Limb (tissue), 2 donors: ENCODE measurements at regions not wholly inside any gene's neighbourhood (a gene's known extent, or its start where the extent isn't known, plus 50 kb on each side); places are given as distances from the start of the nearest gene placed in this dataset.
A peak's percentile ranks its signal among the peaks of the same experiment; 100 is the strongest.
"Not testable (repeated sequence)": the region's sequence is repeated elsewhere in the genome, so short reads cannot be mapped to it uniquely, and the experiment has no call there.

Experiments
- DNase-seq, 2 donors: peaks; one replicate each; pipeline ENCODE4 v3.0.0-alpha.2; 2016; ENCODE audit errors: extremely low spot score in 2 of 2

DNA sequence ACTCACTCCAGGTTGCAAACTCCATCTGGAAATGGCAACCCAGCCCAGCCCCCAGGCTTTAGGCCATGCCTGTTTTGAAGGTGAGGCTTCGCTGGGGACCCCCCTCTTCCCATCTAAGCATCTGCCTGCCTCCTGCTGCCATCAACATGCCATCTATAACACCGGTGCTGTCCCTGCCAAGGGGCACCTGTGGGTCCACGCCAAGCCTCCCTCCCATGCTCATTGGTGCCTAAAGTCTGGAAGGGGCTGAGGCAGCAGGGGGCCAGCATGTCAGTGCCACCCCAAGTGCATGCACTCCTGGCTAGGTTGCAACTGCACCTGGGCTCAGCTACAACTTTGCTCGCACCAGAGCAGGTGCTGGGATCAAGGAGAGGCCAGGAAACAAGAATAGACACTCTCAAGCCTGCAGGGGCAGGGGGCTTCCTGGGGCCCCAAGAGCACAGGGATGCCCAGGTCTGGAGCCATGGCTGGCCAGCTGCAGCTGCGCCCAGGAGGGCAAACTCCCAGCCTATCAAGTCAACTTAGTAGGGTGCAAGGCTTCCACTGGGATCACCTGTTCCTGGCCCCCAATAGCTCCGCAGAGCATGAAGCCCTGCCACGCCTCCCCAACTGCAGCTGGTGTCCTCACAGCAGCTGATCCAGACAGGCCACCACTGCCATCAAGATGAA is 151.3 kb upstream of the HSF2 start:
- no peak for DNase-seq

DNA sequence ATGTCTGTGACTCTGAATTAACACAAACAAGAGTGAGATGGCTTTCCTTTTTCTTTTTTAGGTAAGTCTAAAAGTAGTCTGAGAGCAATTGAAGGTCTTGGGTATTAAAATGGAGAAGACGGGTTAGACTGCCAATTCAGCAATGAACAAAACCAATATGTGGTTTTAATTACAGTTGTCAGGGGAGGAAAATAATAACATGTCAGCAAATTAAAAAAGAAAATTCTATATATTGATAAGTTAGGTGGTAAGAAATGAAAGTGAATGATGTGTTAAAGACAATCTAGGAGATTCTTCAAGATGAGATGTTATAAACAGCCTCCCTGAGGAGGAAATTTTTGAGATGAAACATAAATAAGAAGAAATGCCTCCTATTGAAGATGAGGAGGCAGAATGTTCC is 150.6 kb upstream of the HSF2 start:
- no peak for DNase-seq

DNA sequence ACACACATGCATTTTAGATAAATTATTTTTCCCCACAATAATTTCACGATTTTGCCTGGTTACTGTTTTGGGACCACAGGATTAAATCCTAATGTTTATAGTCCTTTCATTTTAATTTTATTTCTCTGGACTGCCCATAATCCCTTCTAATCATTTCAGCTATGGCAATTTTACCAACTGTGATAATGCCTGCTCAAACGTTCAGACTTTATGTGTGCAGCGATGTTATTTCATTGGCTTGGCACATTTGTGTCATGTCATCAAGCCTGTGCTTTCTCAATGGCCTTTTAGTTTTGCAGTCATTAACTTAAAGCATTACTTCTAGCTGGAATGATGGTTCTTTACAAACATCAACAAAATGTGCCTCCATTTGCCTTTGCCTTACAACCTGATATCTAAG is 140.6 kb upstream of the HSF2 start:
- DNase-seq: no peak

DNA sequence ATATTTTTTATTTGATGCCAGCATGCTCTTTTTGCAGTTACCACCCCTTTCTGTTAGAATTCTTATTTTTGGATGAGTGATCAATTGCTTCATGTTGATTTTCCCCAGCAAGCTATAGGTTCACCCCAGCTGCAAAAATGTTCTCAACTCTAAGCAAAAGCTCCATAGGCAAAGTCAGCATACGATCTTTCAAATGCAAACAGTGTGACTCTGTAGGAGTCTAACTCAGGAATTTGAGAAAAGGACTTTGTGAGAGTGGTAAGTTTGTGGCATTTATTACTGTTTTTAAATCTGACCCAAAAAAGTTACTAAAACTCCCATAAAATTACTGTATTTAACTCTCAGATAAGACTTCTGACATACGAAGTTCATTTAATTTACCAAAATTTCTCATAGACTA is 134.9 kb upstream of the HSF2 start:
- no peak for DNase-seq

DNA sequence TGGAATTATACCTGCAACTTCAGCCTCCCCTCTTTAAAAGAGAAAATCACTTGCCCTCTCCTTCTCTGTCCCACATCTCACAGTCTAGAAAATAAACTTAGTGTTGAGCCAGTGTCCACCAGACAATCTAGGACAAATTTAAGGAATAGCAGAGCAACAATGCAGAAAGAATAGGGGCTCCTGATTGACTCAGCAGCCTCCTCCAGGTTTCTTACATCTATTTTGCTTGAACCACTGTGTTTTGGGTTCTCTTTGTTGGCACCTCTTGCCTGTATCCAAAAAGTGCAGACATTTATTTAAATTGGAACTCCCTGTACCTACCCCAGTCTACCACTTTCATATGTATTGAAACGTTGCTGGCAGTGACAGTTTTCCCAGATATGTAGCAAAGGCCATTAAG is 133.7 kb upstream of the HSF2 start:
- DNase-seq: no peak

DNA sequence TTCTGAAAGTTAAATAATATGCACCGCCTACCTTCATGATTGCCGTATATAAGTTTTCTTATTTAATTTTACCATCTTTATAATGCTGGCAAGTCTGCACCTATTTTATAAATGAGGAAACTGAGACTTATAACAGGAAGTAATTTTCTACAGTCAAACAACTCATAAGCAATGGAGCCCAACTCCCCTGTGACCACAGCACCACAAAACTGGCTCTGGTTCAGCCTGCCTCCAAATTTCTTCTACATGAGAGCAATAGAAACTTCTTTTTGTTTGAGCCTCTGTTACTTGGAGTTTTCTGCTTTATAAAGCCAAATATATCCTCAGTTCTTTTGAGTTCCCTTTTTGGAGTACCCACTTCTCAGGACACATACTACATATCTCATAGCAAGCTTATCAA is 131.1 kb upstream of the HSF2 start:
- DNase-seq: no peak

DNA sequence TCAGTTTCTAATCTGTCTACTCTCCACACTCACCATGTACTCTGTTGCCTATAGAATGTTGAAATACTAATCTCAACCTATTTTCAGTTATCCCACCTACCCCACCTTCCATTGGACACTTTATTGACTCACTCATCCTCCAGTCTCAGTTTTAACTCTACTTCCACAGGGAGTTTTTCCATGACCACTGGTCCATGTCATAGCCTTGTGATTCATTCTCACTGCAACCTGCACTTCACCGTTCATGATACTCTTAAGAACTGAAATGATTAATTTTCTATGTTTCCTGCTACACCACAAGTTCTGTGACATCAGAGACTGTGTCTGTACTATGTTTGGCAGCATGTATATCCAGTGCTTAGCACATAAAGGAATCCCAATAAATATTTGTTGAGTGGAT is 122.8 kb upstream of the HSF2 start:
- DNase-seq: no peak

DNA sequence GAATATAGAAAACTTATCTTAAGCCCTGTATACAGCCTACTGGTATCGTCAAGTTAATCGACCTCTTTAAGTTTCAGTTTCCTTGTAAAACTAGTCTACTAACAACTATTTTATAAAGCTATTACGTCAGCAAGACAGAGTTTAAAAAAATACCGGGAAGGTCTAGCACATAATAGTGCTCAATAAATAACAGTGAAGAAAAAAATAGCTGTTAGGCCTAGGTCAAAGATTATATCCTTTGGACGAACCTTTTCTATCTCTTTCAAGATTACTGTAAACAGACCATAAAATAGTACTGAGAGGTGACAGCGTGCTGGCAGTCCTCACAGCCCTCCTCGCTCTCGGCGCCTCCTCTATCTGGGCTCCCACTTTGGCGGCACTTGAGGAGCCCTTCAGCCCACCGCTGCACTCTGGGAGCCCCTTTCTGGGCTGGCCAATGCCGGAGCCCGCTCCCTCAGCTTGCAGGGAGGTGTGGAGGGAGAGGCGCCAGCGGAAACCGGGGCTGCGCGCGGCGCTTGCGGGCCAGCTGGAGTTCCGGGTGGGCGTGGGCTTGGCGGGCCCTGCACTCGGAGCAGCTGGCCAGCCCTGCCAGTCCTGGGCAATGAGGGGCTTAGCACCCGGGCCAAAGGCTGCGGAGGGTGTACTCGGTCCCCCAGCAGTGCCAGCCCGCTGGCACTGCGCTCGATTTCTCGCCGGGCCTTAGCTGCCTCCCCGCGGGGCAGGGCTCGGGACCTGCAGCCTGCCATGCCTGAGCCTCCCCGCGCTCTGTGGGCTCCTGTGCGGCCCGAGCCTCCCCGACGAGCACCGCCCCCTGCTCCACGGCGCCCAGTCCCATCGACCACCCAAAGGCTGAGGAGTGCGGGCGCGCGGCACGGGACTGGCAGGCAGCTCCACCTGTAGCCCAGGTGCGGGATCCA is 119.1 kb upstream of the HSF2 start:
- not testable (repeated sequence) for DNase-seq

DNA sequence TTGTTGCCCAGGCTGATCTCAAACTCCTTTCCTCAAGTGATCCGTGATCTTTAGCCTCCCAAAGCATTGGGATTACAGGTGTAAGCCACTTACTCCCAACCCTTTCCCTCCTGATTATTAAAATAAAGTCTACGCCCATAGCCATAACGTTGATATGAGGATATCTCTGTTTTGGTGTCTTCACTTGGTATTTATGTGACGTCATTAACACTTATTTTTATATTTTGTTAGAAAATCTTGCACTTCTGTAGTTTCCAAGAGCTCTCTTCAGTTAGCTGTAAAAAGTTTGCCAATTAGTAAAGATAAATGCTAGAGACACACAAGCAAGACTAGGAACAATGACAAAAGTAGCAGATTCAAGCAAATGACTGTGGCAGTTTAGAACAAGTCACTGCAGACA is 115.6 kb upstream of the HSF2 start:
- DNase-seq: no peak

DNA sequence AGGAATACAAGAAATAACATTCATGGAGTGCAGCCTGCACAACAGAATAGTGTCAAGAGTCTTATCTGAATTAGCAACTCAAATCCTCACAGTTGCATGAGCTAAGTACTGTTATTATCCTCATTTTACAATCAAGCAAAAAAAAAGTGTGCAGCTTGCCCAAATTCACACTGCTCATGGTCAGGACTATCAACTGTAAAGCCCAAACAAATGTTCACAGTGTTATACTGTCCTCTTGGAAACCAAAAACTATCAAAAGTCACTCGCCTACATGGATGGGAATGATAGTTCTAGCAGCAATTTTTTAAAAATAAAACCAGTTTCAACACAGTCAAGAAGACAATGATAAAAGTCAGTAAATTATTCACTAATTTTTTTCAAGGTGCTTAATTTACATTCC is 114.6 kb upstream of the HSF2 start:
- DNase-seq: no peak

DNA sequence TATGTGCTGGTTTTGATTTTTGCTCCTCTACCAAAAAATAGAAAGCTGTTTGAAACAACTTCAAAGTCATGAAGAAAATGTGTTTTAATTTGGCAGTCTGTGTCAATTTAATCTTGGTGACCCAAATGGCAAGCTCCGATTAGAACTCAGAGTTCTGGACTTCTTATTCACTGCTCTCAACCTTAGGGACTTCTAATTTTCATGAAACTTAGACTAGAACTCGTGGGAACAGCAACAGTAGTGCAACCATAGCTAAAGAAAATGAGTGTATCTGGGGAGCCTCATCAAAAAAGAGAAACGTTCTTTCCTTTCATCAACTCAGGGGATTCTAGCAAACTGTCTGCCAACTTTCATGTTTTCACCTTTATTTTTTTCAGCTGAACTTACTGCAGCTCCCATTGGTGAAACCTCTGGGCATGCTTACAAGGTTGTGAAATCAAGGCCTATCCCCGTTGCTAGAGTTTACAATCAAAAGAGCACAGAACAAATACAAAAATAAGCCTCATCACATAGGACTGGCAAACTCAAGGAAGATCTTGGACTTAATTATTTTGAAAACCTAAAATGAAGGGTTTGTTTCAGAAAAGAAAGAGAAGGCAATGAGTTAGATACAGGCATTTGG is 114.0 kb upstream of the HSF2 start:
- no peak for DNase-seq

DNA sequence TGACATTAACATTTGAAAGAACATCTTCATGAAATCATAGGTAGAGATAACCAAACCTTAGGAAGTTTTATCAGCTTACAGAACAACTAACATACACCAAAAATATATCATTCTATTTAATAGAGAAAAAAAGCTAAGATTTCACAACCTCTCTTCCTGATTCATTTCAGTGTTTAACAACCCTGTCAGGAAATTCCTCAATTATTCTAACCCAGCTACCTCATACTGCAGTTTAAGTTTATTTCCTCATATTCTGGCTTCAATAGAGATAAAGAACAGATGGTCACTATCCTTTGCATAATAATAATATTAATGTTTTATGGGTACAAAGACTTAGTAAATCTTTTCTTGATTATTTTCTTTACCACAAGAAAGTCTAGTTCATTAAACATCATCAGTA is 112.9 kb upstream of the HSF2 start:
- DNase-seq: no peak

DNA sequence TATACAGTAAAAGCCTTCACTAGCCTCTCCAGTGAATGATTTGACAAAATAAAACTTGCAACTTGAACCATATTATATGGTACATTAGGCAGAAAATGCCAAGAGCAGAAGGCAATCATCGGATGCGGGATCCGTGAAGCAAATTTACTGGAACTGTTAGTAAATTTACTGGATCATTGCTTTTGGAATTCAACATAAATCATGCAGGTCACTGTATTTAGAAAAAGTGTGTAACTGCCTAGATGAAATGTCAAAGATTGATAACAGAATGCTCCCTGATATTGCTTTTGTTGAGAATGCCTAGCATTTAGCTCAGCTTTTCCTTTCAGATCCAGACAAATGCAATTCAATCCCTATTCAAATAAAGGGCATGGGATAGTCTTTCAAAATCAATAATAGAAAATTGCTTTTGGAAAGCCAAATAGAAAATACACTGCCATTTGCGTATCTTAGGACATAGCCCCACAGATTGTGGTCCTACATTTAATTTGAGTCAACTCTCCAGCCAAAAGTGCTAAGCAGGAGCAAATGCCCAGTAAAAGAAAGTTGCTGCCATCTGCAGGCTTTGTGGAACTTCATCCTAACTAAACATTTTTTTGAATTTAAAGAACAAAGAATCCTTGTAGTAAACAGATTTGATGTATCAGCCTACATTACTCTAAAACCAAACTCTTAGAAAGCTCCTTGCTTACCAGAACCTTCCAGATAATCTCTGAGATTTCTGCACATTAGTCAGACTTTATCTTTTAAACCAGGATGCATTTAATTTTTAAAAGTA is 109.5 kb upstream of the HSF2 start:
- DNase-seq: peak in 1 of 2 donors; percentile 62

DNA sequence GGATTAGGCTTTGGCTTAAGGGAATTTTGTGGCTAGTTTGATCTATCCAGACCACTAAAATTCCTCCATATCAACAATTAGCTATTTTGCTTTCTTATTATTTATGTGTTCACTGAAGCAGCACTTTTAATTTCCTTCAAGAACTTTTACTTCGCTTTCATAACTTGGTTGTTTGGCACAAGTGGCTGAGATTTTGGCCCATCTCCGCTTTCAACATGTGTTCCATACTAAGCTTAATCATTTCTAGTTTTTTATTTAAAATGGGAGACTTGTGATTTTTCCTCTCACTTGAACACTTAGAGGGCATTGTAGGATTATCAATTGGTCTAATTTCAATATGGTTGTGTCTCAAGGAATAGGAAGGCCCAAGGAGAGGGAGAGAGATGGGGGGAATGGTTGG is 102.4 kb upstream of the HSF2 start:
- DNase-seq: no peak

DNA sequence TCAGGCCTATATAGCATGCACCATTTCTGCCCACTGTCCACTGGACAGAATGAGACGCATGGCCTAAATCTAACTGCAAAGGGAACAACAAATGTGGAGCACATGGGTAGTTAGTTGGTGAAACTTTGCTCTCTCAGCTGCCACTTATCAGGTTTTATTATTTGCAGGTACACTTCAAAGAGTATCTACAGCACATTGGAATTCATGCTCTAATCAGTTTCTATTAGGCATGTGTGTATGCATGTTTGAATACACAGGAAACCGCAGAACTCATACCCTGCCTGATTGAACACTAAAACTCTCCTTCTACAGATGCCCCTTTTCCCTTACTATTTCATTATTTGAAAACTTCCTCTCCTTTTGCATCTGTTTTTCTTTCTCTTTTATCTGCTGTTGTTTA is 97.4 kb upstream of the HSF2 start:
- DNase-seq: no peak

DNA sequence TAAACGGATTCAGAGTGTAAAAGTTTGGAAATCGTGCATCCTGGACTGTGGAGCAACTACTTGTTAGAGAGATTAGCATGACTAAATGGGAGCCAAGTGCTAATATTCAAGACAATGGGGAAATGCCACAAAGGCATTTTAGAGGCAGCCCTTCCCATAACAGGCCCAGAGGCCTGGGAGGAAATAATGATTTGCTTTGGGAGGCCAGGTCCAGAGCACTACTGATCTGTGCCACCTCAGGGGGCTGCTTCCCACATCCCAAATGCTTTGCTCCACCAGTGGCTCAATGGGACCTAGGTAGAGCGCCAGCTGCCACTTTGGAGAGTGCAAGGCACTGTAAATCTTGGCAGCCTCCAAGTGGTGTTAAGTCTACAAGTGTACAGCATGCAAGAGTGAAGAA is 91.9 kb upstream of the HSF2 start:
- no peak for DNase-seq

DNA sequence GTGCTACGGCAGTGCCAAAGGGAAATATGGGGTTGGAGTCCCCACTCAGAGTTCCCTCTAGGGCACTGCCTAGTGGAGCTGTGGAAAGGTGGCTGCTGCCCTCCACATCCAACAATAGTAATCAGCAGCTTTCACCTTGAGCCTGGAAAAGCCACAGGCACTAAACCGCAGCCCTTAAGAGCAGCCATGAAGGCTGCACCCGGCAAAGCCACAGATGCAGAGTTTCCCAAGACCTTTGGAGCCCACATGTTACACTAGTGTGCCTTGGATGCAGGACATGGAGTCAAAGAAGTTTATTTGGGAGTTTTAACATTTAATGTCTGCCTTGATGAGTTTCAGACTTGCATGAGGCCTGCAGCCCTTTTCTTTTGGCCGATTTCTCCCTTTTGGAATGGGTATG is 91.4 kb upstream of the HSF2 start:
- DNase-seq: no peak

DNA sequence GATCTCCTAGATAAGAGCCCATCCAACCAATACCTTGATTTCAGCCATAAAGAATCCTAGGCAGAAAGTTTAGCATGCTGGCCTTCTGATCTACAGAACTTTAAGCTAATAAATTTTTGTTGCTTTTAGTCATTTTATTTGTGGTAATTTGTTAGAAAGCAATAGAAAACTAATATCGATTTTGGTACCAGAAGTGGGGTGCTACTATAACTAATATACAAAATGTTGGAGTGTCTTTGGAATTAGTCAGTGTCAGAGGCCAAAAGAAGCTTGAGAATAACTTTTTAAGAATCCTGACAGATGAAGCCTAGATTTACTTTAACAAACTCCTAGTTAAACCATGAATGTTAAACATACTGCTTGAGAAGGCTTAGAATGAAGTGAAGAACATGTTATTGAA is 83.6 kb upstream of the HSF2 start:
- no peak for DNase-seq

DNA sequence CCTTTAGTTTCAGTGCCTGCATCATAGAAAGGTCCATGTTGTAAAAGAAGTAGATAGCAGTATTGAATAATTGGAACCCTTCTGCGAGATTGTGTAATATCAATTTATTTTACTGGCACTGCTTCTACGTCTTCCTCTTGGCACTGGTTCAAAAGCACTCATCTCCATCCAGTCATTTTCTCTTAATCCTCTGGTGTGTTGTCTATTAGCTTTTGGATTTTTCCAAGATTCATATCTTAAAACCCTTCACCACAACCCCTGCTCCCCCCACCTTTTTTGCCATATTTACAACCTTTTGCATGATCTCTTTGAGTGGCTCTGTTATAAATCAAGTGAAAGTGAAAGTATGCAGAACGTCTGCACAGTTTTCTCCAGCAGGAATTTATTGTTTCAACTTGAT is 76.6 kb upstream of the HSF2 start:
- peak in 1 of 2 donors; percentile 40 for DNase-seq

DNA sequence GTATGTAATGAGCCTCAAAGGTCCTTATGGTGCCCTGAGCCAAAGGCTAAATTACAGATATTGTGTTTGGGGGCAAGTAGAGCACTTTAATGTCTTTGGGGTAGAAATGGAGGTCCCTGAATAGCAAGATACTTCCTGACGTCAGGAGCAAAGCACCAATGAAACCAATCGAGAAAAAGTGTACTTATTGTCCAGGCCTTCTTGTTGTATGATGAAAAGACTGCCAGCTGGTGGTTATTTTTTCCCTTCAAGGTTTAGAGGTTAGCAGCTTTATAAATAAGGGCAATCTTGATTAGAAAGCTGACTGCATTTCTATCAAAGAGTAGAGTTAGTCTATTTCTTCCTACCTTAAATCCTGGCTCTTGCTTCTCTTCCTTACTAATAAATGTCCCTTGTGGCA is 76.1 kb upstream of the HSF2 start:
- no peak for DNase-seq

DNA sequence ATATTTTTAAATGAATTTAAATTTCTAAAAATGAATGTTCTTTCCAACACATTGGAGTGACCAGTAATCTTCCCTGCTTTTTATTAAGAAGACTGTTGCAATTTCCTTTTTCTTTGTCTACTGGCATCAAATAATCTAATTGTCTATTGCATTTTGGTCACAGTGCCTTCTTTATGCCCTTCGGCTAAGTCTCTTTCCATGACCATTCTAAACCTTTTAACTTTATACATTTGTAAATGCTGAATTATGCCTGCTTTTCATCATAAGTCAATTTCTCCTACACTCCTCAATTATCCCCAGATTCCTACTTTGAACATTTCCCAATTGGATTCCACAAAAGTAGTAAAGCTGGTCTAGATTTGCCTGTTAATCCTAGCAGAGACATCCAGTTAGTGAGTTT is 69.1 kb upstream of the HSF2 start:
- DNase-seq: no peak

DNA sequence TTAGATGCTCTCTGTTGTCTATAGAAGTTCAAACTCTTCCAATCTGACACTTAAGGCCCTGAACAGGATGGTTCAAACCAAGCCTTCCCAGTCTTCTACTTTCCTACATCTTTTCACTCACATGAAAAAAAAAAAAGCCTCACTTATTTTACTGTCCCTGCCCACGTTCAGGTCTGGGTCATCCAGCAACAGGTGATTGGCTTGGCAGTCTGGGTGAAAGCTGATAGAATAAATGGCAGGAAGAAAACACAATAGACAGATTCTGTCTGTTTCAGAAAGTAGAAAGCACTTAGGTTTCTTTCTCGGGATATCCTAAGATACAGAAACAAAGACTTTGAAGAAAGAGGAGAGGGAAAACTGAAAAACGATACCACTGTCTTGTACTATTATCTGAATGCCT is 61.8 kb upstream of the HSF2 start:
- DNase-seq: no peak
